ENCODE measurements at regions not wholly inside any gene's neighbourhood (a gene's known extent, or its start where the extent isn't known, plus 50 kb on each side); places are given as distances from the start of the nearest gene placed in this dataset.

GRCh38 chr11:113570906-113571305 lies 95.7 kb upstream of the DRD2 start:
- CTCF ChIA-PET = no interaction called here
- Histone ChIP-seq H3K36me3 (ENCODE audit: control insufficient read depth, insufficient read depth, low read length) (no peaks in the 10 kb centered on the region), H3K4me3 (ENCODE audit: insufficient read depth, low read depth, low read length) (no peak overlapping the region), H3K4ac (ENCODE audit: low read depth, low read length) (no peak overlapping the region), H3K27me3 (ENCODE audit: control insufficient read depth, insufficient read depth, low read length) (peaks cover 8% of the 10 kb centered on the region), H3K79me1 (ENCODE audit: low read depth in 1 of 2, low read length in 2 of 2) (no peaks in the 10 kb centered on the region), H3K4me1 (ENCODE audit: control insufficient read depth, insufficient read depth, low read length) (no peaks in the 10 kb centered on the region; the same call in 1 of the 2 replicates), H2BK120ac (ENCODE audit: low read depth, low read length) (no peak overlapping the region), H3K9me3 (ENCODE audit: control insufficient read depth, insufficient read depth, low read length) (no peaks in the 10 kb centered on the region), H4K5ac (ENCODE audit: low read depth, low read length) (no peak overlapping the region), H4K20me1 (ENCODE audit: insufficient read depth, low read length) (no peaks in the 10 kb centered on the region), H2BK5ac (ENCODE audit: low read depth, low read length, poor library complexity, severe bottlenecking) (no peak overlapping the region), H2BK15ac (ENCODE audit: low read depth, low read length) (no peak overlapping the region), H3K9me1 (ENCODE audit: insufficient read depth, low read length) (no peaks in the 10 kb centered on the region), H3K9ac (ENCODE audit: low read depth, low read length) (no peak overlapping the region), H4K8ac (ENCODE audit: low read depth in 2 of 2, low read length in 2 of 2) (no peak overlapping the region), H3K27ac (ENCODE audit: insufficient read depth, low read length) (no peak overlapping the region), H2AK5ac (ENCODE audit: low read depth, low read length) (no peak overlapping the region), H3K56ac (ENCODE audit: extremely low read depth, insufficient read depth, low read length) (no peak overlapping the region), H2AFZ (replicated peaks; ENCODE audit: low read length, poor library complexity) (no peak overlapping the region), H3K4me2 (ENCODE audit: low read depth, low read length) (no peak overlapping the region), H3K14ac (replicated peaks; ENCODE audit: low read depth, low read length) (no peak overlapping the region), H4K91ac (ENCODE audit: insufficient read depth, low read depth, low read length) (no peak overlapping the region), H3K23ac (ENCODE audit: low read depth, low read length) (no peak overlapping the region), H2AK9ac (replicated peaks; ENCODE audit: low read depth, low read length, poor library complexity) (no peak overlapping the region), H2BK20ac (ENCODE audit: low read depth, low read length) (no peak overlapping the region), H3K18ac (ENCODE audit: low read depth, low read length) (no peak overlapping the region)
- DNase-seq (no peak), ATAC-seq (ENCODE audit: low read depth) (no peak)
- dilution Hi-C loops (cut with HindIII; ENCODE audit: low sequenced_read_pairs, unreplicated experiment) (no loop called here), in situ Hi-C loops (cut with MboI; ENCODE audit: low sequenced_read_pairs) (no loop called here), intact Hi-C loops (cut with micrococcal nuclease) (no loop called here)
- TF ChIP-seq POLR2A (IDR thresholded peaks at IDR 0.05; ENCODE audit: low read depth, low read length) (no peak), CHD1 (IDR thresholded peaks at IDR 0.05; ENCODE audit: low read depth, low read length) (no peak), RCOR1 (IDR thresholded peaks at IDR 0.05; ENCODE audit: insufficient replicate concordance, low read length) (no peak), CEBPB (IDR thresholded peaks at IDR 0.05; ENCODE audit: low read depth, low read length) (no peak), BHLHE40 (IDR thresholded peaks at IDR 0.05; ENCODE audit: low read depth, low read length) (no peak), RAD21 (IDR thresholded peaks at IDR 0.05; ENCODE audit: low read length) (no peak), MAZ (IDR thresholded peaks at IDR 0.05; ENCODE audit: borderline replicate concordance, low read depth, low read length) (no peak), SMC3 (IDR thresholded peaks at IDR 0.05; ENCODE audit: low read depth, low read length) (no peak), ELK1 (IDR thresholded peaks at IDR 0.05; ENCODE audit: borderline replicate concordance, low read depth, low read length) (no peak), NFE2L2 (IDR thresholded peaks at IDR 0.05; ENCODE audit: low read depth, low read length) (no peak), FOS (IDR thresholded peaks at IDR 0.05; ENCODE audit: low read depth, low read length) (no peak), MAFK (IDR thresholded peaks at IDR 0.05; ENCODE audit: low read depth, low read length) (no peak), MXI1 (IDR thresholded peaks at IDR 0.05; ENCODE audit: borderline replicate concordance, low read depth, low read length) (no peak), RFX5 (IDR thresholded peaks at IDR 0.05; ENCODE audit: low read depth, low read length) (no peak)
- TF ChIP-seq, protein P1, sequence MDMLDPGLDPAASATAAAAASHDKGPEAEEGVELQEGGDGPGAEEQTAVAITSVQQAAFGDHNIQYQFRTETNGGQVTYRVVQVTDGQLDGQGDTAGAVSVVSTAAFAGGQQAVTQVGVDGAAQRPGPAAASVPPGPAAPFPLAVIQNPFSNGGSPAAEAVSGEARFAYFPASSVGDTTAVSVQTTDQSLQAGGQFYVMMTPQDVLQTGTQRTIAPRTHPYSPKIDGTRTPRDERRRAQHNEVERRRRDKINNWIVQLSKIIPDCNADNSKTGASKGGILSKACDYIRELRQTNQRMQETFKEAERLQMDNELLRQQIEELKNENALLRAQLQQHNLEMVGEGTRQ (IDR thresholded peaks at IDR 0.05; ENCODE audit: low read depth, low read length) = no peak
- TF ChIP-seq, protein P2, sequence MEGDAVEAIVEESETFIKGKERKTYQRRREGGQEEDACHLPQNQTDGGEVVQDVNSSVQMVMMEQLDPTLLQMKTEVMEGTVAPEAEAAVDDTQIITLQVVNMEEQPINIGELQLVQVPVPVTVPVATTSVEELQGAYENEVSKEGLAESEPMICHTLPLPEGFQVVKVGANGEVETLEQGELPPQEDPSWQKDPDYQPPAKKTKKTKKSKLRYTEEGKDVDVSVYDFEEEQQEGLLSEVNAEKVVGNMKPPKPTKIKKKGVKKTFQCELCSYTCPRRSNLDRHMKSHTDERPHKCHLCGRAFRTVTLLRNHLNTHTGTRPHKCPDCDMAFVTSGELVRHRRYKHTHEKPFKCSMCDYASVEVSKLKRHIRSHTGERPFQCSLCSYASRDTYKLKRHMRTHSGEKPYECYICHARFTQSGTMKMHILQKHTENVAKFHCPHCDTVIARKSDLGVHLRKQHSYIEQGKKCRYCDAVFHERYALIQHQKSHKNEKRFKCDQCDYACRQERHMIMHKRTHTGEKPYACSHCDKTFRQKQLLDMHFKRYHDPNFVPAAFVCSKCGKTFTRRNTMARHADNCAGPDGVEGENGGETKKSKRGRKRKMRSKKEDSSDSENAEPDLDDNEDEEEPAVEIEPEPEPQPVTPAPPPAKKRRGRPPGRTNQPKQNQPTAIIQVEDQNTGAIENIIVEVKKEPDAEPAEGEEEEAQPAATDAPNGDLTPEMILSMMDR (conservative IDR thresholded peaks at IDR 0.05; ENCODE audit: low read depth, low read length) = no peak
- BruUV-seq (replicated peaks) = no TSS peak
- POLR2A ChIA-PET (ENCODE audit: unreplicated experiment) = interaction anchor here (0.7 kb wide), 1 partner anchor 17 kb away, joined by 3 read pairs; no protein-coding TSS in a partner anchor

Data from IMR-90 (cell line).